CD4-positive, CD25-positive, alpha-beta regulatory T cell (primary cell): ENCODE measurements at regions not wholly inside any gene's neighbourhood (a gene's known extent, or its start where the extent isn't known, plus 50 kb on each side); places are given as distances from the start of the nearest gene placed in this dataset.

ENCODE experiments used
- ATAC-seq, 2 donors: fragments of 150-1000 bp; cut with Tn5 transposase; one replicate each; pipeline ENCODE4 v1.10.0; 2021; ENCODE audit warnings: low read depth in 2 of 2, moderate number of reproducible peaks in 2 of 2, moderate library complexity in 1 of 2
- DNase-seq, 3 donors: peaks; one replicate each; pipeline versions ENCODE4 v3.0.0 to v3.0.0-alpha.2; 2012 to 2022; ENCODE audit warnings: mixed read lengths in 1 of 3
- H3K27ac ChIP-seq: one replicate; pipeline ENCODE4 v1.7.0; 2013; ENCODE audit warnings: mild to moderate bottlenecking, low read length; ENCODE audit not compliant: insufficient read depth, poor library complexity, severe bottlenecking
- H3K27me3 ChIP-seq: one replicate; pipeline ENCODE4 v1.7.0; 2013; ENCODE audit warnings: low read length; ENCODE audit not compliant: control insufficient read depth, insufficient read depth
- H3K36me3 ChIP-seq: one replicate; pipeline ENCODE4 v1.7.0; 2013; ENCODE audit warnings: mild to moderate bottlenecking, low read length, moderate library complexity; ENCODE audit not compliant: control insufficient read depth, insufficient read depth
- H3K4me1 ChIP-seq: 2 replicates; pipeline ENCODE4 v1.7.0; 2013; ENCODE audit warnings: mild to moderate bottlenecking, low read length; ENCODE audit not compliant: insufficient read depth, control insufficient read depth, poor library complexity, severe bottlenecking
- H3K4me3 ChIP-seq: one replicate; pipeline ENCODE4 v1.7.0; 2013; ENCODE audit warnings: low read depth, mild to moderate bottlenecking, low read length, moderate library complexity
- H3K9me3 ChIP-seq, 2 experiments: 1 replicate in 1 of 2; 2 replicates in 1 of 2; pipeline ENCODE4 v1.7.0; 2013; ENCODE audit warnings: low read length in 2 of 2, mild to moderate bottlenecking in 1 of 2, moderate library complexity in 1 of 2; ENCODE audit not compliant: control insufficient read depth in 2 of 2
- H3K27ac Mint-ChIP-seq, 3 donors: one replicate each; pipeline ENCODE4 v1.8.0; 2020 to 2022; ENCODE audit warnings: mild to moderate bottlenecking in 3 of 3, mixed read lengths in 3 of 3, moderate library complexity in 2 of 3
- H3K27me3 Mint-ChIP-seq: one replicate; pipeline ENCODE4 v1.8.0; 2022; ENCODE audit warnings: mild to moderate bottlenecking, mixed read lengths
- H3K36me3 Mint-ChIP-seq: one replicate; pipeline ENCODE4 v1.8.0; 2020; ENCODE audit warnings: mixed read lengths
- H3K4me1 Mint-ChIP-seq, 4 donors: one replicate each; pipeline ENCODE4 v1.8.0; 2020 to 2022; ENCODE audit warnings: mixed read lengths in 4 of 4, mild to moderate bottlenecking in 1 of 4
- H3K4me3 Mint-ChIP-seq, 4 donors: one replicate each; pipeline ENCODE4 v1.8.0; 2020 to 2022; ENCODE audit warnings: mild to moderate bottlenecking in 4 of 4, mixed read lengths in 4 of 4, moderate library complexity in 3 of 4
- H3K9me3 Mint-ChIP-seq, 7 donors: one replicate each; pipeline ENCODE4 v1.8.0; 2020 to 2022; ENCODE audit warnings: mixed read lengths in 7 of 7, mild to moderate bottlenecking in 3 of 7, moderate library complexity in 2 of 7

DNA sequence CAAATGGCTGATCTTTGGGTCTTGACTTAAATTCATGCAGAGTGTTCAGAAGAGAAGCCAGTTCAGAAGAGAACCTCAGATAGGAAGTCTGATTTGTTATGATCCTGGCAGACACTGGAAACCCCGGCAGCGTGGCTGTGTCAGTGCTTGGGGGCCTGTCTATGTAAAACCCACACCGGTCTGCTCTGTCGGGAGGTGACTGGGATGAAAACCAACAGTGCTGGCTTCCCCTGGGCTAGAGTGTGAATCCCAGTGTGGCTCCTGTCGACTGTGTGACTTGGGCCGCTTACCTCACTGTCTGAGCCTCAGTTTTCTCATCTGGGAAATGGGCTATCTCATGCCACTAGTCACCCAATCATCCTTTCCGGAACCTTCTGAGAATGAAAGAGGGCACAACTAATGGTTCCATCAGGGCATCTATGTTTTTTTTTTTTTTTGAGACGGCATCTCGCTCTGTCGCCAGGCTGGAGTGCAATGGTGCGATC is 92.4 kb downstream of the FOXL1 start:
- peaks cover 0 to 3% (median 0%) of the 10 kb centered on the region in 7 donors for H3K9me3 Mint-ChIP-seq
- no peaks in the 10 kb centered on the region for H3K36me3 ChIP-seq
- no peaks in the 10 kb centered on the region for H3K4me1 ChIP-seq
- no peak overlapping the region for H3K27ac ChIP-seq
- no peak overlapping the region for H3K4me3 ChIP-seq
- DNase-seq, result no peak
- ATAC-seq, result no peak
- peaks cover 0 to 2% of the 10 kb centered on the region in 2 experiments for H3K9me3 ChIP-seq
- H3K4me1 Mint-ChIP-seq, result peaks cover 0 to 6% (median 0%) of the 10 kb centered on the region in 4 donors
- peaks cover 4% of the 10 kb centered on the region for H3K27me3 Mint-ChIP-seq
- no peak overlapping the region for H3K27ac Mint-ChIP-seq
- no peaks in the 10 kb centered on the region for H3K27me3 ChIP-seq
- H3K36me3 Mint-ChIP-seq, result no peaks in the 10 kb centered on the region
- no peak overlapping the region for H3K4me3 Mint-ChIP-seq

DNA sequence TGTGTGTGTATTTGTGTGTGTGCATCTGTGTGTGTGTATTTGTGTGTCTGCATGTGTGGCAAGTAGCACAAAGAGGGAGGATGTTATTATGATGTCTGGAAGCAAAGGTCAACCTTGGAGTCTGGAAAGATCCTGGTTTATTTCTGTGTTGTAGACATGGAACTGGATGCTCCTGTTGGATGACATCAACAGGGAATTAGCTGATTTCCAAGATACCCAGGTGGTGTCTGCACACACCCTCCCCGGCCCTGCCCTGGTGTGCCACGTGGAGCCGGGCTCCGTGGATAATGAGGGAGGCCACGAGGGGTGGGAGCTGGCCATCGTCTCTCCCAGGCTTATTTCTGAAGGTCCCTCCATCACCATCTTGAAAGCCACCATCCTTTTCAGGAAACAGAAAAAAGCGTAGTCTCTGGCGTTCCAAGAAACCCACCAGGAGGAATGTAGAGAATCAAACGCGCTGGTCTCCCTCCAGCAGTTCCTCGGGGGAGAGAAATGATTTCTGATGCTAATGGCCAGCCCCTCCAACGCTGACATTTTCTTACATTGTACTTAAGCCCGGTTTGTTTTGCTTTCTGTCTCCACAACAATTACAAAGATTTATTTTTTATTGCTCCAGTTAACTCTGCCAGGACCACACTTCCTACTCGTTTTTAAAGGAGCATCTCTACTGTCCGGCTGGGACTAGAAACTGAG is 93.3 kb downstream of the FOXL1 start:
- Mint-ChIP-seq H3K27me3 (peaks cover 4% of the 10 kb centered on the region), H3K27ac (no peak overlapping the region), H3K36me3 (no peaks in the 10 kb centered on the region), H3K4me3 (no peak overlapping the region), H3K4me1 (peaks cover 0 to 6% (median 0%) of the 10 kb centered on the region in 4 donors), H3K9me3 (peaks cover 0 to 4% (median 0%) of the 10 kb centered on the region in 7 donors)
- Histone ChIP-seq H3K4me3 (no peak overlapping the region), H3K27me3 (no peaks in the 10 kb centered on the region), H3K9me3 (peaks cover 0 to 2% of the 10 kb centered on the region in 2 experiments), H3K27ac (no peak overlapping the region), H3K4me1 (no peaks in the 10 kb centered on the region), H3K36me3 (no peaks in the 10 kb centered on the region)
- ATAC-seq (no peak), DNase-seq (no peak)

DNA sequence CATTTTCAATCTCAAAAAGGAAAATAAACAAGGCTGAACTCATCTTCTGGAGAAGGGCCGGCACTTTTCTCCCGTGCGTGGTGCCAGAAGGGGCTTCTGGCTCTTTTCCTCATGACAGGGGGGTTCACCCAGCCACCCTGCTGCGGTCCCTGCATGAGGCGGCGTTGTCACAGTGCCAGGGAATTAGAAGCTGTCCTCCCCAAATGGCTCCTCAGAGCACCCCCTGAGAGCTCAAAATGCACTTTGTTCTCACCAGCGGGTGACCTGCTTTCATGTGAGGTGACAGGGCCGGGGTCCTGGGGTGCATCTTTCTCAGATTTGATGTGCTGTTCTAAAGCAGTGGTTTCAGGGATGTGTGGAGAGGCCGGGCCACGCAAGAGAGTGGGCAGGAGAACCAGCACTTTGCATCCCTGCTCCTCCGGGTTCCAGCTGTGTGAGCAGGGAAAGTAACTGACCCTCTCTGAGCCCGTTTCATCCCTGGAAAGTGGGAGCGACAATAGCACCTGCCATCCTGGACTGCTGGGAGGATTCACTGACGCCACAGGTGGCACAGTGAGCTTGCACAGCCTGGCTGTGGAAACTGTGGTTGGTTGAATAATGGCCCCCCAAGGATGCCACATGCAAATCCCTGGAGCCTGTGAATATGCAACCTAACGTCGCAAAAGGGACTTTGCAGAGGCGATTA is 94.0 kb downstream of the FOXL1 start:
- H3K9me3 Mint-ChIP-seq, result peaks cover 0 to 4% (median 0%) of the 10 kb centered on the region in 7 donors
- ATAC-seq, result no peak

DNA sequence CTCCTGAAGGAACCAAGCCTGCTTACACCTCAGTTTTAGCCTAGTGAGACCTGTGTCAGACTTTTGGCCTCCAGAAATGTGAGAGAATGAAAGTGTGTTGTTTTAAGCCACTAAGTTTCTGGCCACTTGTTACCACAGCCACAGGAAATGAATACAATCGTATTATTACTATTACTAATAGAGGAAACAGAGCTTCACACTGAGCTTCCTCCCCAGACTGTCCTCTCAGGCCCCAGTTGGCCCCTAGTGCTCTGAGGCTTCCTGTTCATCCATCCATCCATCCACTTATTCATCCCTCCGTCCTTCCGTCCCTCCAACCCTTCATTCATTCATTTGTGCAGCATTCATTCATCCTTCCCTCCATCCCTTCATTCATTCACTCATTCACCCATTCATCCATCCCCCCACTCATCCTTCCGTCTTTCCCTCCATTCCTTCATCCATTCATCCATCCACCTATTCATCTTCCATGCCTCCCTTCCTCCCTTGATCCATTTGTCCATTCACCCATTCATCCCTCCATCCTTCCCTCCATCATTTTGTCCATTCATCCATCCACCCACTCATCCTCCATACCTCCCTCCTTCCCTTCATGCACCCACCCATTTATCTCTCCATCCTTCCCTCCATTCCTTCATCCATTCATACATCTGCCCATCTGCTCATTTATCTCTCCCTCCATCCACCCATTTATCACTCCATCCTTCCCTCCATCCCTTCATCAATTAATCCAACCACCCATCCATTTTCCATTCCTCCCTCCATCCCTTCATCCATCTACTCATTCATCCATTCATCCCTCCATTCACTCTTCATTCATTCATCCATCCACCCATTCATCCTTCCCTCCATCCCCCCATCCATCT is 95.0 kb downstream of the FOXL1 start:
- H3K27me3 ChIP-seq, result no peaks in the 10 kb centered on the region
- H3K27ac ChIP-seq, result no peak overlapping the region
- H3K4me3 ChIP-seq, result no peak overlapping the region
- no peak overlapping the region for H3K27ac Mint-ChIP-seq
- H3K9me3 ChIP-seq, result peaks cover 0 to 2% of the 10 kb centered on the region in 2 experiments
- H3K4me1 Mint-ChIP-seq, result peaks cover 0 to 6% (median 0%) of the 10 kb centered on the region in 4 donors
- no peak for ATAC-seq
- H3K27me3 Mint-ChIP-seq, result peaks cover 4% of the 10 kb centered on the region
- peaks cover 0 to 4% (median 0%) of the 10 kb centered on the region in 7 donors for H3K9me3 Mint-ChIP-seq
- no peak overlapping the region for H3K4me3 Mint-ChIP-seq
- DNase-seq, result no peak
- no peaks in the 10 kb centered on the region for H3K36me3 ChIP-seq
- H3K36me3 Mint-ChIP-seq, result no peaks in the 10 kb centered on the region
- H3K4me1 ChIP-seq, result no peaks in the 10 kb centered on the region

More for the DNA sequence above, 94.0 kb downstream of the FOXL1 start:
- no peaks in the 10 kb centered on the region for H3K36me3 ChIP-seq
- Mint-ChIP-seq H3K4me3 (no peak overlapping the region), H3K27ac (no peak overlapping the region), H3K36me3 (no peaks in the 10 kb centered on the region), H3K27me3 (peaks cover 4% of the 10 kb centered on the region), H3K4me1 (peaks cover 0 to 6% (median 0%) of the 10 kb centered on the region in 4 donors)
- H3K4me3 ChIP-seq, result no peak overlapping the region
- DNase-seq, result no peak
- H3K4me1 ChIP-seq, result no peaks in the 10 kb centered on the region
- H3K9me3 ChIP-seq, result peaks cover 0 to 2% of the 10 kb centered on the region in 2 experiments
- H3K27ac ChIP-seq, result no peak overlapping the region
- H3K27me3 ChIP-seq, result no peaks in the 10 kb centered on the region

DNA sequence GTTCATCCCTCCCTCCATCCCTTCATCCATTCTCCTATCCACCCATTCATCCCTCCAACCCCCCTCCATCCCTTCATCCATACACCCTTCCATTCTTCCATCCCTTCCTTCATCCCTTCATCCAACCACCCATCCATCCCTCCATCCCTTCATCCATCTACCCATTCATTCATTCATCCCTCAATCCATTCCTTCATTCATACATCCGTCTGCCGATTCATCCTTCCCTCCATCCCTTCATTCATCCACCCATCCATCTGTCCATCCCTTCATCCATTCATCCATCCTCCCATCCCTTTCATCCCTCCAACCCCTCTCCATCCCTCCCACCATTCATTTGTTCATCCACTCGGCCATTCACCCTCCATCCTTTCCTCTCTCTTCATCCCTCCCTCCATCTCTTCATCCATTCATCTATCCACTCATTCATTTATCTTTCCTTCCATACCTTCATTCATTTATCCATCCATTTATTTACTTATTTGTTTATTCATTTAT is 95.7 kb downstream of the FOXL1 start:
- no peaks in the 10 kb centered on the region for H3K27me3 ChIP-seq
- H3K4me1 ChIP-seq, result no peaks in the 10 kb centered on the region
- Mint-ChIP-seq H3K27me3 (peaks cover 4% of the 10 kb centered on the region), H3K36me3 (no peaks in the 10 kb centered on the region), H3K4me3 (no peak overlapping the region), H3K4me1 (peaks cover 0 to 2% (median 0%) of the 10 kb centered on the region in 4 donors), H3K27ac (no peak overlapping the region), H3K9me3 (peaks cover 0 to 4% (median 0%) of the 10 kb centered on the region in 7 donors)
- peaks cover 0 to 2% of the 10 kb centered on the region in 2 experiments for H3K9me3 ChIP-seq
- no peak for ATAC-seq
- DNase-seq, result no peak
- H3K4me3 ChIP-seq, result no peak overlapping the region
- H3K36me3 ChIP-seq, result no peaks in the 10 kb centered on the region
- H3K27ac ChIP-seq, result no peak overlapping the region

DNA sequence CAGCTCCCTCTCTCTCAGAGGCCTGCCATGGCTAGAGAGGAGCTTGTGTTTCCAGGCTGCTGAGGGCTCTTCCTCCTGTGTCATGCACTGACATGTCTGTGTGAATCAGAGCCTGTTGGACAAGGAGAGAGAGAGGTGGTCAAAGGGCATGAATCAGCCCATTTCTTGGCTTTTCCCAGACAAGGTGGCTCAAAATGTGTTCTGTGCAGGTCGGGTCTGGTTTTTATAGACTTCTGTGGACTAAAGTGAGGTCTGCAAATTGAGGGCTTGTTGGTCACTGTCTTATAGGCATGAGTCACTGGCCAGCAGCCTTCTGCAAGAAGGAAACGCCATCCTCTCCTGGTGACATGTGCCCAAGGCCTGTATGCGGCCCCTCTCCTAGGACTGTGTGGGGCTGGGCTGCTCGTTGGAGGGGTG is 97.9 kb downstream of the FOXL1 start:
- H3K4me1 Mint-ChIP-seq, result no peaks in the 10 kb centered on the region
- Histone ChIP-seq H3K27ac (no peak overlapping the region), H3K27me3 (no peaks in the 10 kb centered on the region), H3K4me3 (no peak overlapping the region), H3K36me3 (no peaks in the 10 kb centered on the region), H3K4me1 (no peaks in the 10 kb centered on the region), H3K9me3 (peaks cover 0 to 2% of the 10 kb centered on the region in 2 experiments)
- H3K36me3 Mint-ChIP-seq, result no peaks in the 10 kb centered on the region
- H3K4me3 Mint-ChIP-seq, result no peak overlapping the region
- peaks cover 15% of the 10 kb centered on the region for H3K27me3 Mint-ChIP-seq
- H3K9me3 Mint-ChIP-seq, result peaks cover 0 to 9% (median 0%) of the 10 kb centered on the region in 7 donors
- ATAC-seq (no peak), DNase-seq (no peak)
- H3K27ac Mint-ChIP-seq, result no peak overlapping the region

DNA sequence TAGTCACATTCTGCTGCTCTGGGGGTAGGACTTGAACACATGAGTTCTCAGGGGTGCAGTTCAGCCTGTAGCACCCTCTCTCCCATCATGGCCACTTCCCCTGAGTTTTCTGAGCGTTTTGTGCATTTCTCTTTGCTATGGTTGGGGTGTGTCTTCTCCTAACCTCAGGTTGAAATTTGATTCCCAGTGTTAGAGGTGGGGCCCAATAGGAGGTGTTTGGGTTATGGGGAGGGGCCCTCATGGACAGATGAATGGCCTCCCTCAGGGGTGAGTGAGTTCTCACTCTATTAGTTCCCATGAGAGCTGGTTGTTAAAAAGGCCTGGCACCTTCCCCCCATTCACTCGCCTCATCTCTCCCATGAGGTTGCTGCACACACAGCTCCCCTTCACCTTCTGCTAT is 101.1 kb downstream of the FOXL1 start:
- Histone ChIP-seq H3K27me3 (no peaks in the 10 kb centered on the region), H3K36me3 (no peaks in the 10 kb centered on the region), H3K4me1 (no peaks in the 10 kb centered on the region), H3K4me3 (no peak overlapping the region), H3K9me3 (no peaks in the 10 kb centered on the region), H3K27ac (no peak overlapping the region)
- H3K27ac Mint-ChIP-seq, result no peak overlapping the region
- DNase-seq, result no peak
- H3K9me3 Mint-ChIP-seq, result peaks cover 0 to 7% (median 0%) of the 10 kb centered on the region in 7 donors
- H3K4me3 Mint-ChIP-seq, result no peak overlapping the region
- ATAC-seq, result no peak
- H3K27me3 Mint-ChIP-seq, result peaks cover 13% of the 10 kb centered on the region
- H3K36me3 Mint-ChIP-seq, result no peaks in the 10 kb centered on the region
- peaks cover 0 to 5% (median 0%) of the 10 kb centered on the region in 4 donors for H3K4me1 Mint-ChIP-seq
